ENCODE measurements at regions not wholly inside any gene's neighbourhood (a gene's known extent, or its start where the extent isn't known, plus 50 kb on each side); places are given as distances from the start of the nearest gene placed in this dataset.

GRCh38 chrX:34325460-34325859, 193.3 kb upstream of the FAM47A start:
- TF ChIP-seq CTCF (IDR thresholded peaks at IDR 0.05) (no peak), EP300 (IDR thresholded peaks at IDR 0.05) (no peak), POLR2A (IDR thresholded peaks at IDR 0.05) (no peak)

All from ovary (tissue), 3 donors.